ENCODE measurements at regions not wholly inside any gene's neighbourhood (a gene's known extent, or its start where the extent isn't known, plus 50 kb on each side); places are given as distances from the start of the nearest gene placed in this dataset.
"Not testable (repeated sequence)": the region's sequence is repeated elsewhere in the genome, so short reads cannot be mapped to it uniquely, and the experiment has no call there.

DNA sequence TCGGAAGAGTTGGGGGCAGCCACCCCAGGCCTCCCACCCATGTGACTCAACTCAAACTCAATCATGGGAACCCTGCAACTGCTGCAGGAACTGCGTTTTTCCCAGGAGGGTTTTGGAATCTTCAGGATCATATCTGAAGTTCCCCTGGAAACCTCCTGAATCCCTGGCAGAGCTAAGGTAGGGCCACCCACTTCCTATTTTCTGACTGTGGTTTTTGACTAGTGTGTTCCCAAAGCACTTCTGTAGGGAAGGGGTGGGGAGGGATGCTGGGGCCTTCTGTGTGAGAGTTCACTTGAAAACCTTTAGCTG is 127.6 kb upstream of the UNC5B start:
- no peak for DNase-seq (ENCODE audit: low spot score)

DNA sequence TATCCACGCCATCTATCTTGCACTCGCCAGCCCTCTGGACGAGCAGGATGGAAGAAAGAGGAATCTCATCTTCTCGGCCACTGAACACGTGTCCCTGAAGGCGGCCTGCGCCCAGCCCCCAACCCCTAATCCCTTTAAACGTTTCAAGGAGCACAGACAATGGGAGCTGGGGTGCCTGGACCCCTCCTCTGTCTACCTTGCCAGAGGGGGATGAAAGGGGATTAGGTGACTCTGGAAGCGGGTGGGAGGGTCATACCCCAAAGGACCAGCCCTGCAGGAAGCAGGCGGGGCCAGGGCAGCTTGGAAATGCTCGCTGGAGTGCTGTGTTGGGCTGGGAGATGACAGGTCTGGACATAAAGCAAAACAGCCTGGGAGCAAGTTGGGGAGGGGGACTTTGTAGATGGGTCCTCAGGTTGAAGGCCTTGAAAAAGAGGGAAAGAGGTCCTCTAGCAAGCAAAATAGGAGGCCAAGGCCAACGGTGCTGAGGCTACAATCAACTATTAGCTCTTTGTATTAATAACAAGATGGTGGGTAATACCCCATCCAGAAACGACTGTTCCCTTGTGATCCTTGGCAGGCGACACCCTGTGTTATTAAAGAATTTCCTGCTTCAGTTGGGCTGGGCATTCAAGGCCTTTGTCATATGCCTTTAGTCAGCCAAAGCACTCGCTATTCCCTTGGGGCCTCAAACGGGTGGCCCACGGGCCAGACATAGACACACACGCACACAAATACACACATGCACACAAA is 126.5 kb upstream of the UNC5B start:
- DNase-seq (ENCODE audit: low spot score), result no peak

DNA sequence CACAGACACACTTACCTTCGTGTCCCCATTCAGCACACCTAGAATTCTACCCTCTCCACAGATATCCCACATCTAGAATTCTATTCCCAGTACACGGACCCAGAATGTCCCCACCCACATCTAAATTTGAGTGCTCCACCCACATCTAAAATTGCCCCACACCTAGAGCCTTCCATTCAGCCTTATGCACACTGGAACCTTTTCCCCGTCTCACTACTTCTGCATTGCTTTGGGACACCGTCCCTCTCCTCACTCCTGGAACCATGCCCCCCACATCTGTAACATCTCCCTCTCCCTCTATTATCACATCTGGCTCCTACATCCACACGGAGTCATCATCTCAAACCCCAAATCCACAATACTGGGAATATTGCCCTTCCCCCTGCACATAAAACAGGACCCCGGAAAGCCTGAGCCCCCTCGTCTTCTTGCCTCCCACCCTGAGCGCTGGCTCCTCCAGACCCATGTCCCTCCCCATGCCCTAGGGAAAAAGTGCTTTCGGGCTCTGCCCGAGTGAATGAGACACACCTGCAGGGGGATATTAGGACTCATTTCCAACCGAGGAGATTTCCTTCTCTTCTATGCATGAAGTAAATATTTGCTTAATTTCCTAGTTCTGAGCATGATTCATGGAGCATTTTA is 125.8 kb upstream of the UNC5B start:
- no peak for DNase-seq (ENCODE audit: low spot score)

DNA sequence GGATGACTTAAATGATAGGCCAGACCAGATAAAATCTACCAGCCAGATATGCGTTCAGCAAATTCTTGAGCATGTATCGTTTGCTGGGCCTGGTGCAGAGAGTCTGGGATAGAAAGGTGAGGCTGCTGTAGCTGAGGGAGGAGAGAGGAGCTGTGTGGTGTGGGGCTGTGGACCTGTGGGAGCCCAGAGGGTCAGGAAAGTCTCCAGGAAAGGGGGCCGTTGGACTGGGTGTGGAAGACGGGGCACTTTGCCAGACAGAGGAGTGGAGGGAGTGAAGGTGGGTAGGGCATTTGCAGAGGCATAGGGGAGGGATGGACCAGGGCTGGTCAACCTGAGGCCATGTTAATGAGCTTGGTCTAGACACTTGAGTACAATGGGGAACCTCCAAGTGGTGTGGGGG is 124.7 kb upstream of the UNC5B start:
- no peak for DNase-seq (ENCODE audit: low spot score)

GRCh38 chr10:71088054-71088453 is 124.3 kb upstream of the UNC5B start:
- DNase-seq (ENCODE audit: low spot score), result no peak

DNA sequence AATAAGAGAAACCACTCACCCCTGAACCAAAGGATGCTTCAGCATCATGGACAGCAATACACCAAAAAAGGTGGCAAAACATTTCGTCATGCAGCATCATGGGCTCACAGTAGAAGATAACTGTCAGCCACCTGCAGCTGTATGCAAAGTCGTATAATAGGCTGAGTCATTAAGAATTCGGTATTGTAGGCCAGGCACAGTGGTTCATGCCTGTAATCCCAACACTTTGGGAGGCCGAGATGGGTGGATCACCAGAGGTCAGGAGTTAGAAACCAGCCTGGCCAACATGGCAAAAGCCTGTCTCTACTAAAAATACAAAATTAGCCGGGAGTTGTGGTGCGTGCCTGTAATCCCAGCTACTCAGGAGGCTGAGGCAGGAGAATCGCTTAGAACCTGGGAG is 123.8 kb upstream of the UNC5B start:
- DNase-seq (ENCODE audit: low spot score), result not testable (repeated sequence)

- no peak for DNase-seq (ENCODE audit: low spot score)
Measured at GRCh38 chr10:71089162-71089561, 123.2 kb upstream of the UNC5B start.

DNA sequence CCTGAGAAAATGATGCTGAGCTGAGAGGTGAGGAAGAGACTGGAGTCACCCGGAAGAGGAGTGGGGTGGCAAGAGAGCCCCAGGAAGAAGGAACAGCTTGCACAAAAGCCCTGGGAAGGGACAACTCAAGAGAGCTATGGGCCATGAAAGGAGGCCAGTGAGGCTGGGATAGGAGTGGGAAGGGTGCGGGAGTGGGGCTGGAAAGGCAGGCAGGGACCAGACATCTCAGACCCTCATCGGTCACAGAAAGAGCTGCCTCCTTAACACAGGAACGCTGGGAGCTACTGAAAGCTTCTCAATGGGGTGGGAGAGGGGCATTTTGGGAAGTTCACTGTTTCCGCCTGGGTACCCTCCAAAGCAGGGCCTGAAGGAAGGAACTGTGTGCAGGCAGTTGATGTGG is 122.0 kb upstream of the UNC5B start:
- no peak for DNase-seq (ENCODE audit: low spot score)

GRCh38 chr10:71090801-71091200 is 121.6 kb upstream of the UNC5B start:
- DNase-seq (ENCODE audit: low spot score), result no peak

- DNase-seq (ENCODE audit: low spot score), result no peak
Measured at GRCh38 chr10:71092812-71093401, 119.5 kb upstream of the UNC5B start.

- DNase-seq (ENCODE audit: low spot score), result no peak
Measured at GRCh38 chr10:71093531-71093930, 118.8 kb upstream of the UNC5B start.

DNA sequence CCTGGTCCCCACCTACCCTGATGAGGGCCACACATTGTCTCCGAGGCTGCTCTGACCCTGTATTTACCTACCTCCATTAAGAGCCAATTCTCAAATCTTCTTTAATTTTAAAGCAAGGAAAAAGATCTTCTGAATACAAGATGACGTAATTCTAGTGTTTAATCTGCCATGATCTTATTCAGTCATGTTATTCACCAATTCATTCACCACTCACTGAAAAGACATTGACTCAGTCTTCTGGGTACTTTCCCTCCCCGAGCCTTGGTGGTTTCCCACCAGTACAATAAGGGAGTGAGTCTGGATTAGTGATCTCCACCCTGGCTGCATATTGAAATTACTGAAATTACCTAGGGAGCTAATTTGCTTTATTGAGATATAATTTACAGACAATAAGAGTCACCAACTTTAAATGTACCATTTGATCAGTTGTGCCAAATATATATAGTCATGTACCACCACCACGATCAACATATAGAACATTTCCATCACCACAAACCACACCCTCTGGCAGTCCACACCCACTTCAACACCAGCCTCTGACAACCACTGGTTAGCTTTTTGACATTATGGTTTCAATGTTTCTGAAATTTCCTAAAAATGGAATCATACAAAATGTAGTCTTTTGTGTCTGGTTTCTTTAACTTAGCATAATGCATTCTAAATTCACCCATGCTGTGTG is 117.5 kb upstream of the UNC5B start:
- no peak for DNase-seq (ENCODE audit: low spot score)

- no peak for DNase-seq (ENCODE audit: low spot score)
Measured at GRCh38 chr10:71099731-71100361, 112.5 kb upstream of the UNC5B start.

- DNase-seq (ENCODE audit: low spot score), result no peak
Measured at GRCh38 chr10:71103961-71104360, 108.4 kb upstream of the UNC5B start.

- not testable (repeated sequence) for DNase-seq (ENCODE audit: low spot score)
Measured at GRCh38 chr10:71106151-71106550, 106.2 kb upstream of the UNC5B start.

- DNase-seq (ENCODE audit: low spot score), result not testable (repeated sequence)
Measured at GRCh38 chr10:71107117-71107516, 105.3 kb upstream of the UNC5B start.

DNA sequence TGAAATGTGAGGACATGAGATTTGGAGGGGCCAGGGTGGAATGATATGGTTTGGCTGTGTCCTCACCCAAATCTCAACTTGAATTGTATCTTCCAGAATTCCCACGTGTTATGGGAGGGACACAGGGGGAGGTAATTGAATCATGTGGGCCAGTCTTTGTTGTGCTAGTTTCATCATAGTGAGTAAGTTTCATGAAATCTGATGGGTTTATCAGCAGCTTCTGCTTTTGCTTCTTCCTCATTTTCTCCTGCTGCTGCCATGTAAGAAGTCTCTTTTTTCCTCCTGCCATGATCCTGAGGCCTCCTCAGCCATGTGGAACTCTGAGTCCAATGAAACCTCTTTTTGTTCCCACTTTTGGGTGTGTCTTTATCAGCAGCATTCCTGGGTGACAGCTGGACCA is 104.3 kb upstream of the UNC5B start:
- not testable (repeated sequence) for DNase-seq (ENCODE audit: low spot score)

DNA sequence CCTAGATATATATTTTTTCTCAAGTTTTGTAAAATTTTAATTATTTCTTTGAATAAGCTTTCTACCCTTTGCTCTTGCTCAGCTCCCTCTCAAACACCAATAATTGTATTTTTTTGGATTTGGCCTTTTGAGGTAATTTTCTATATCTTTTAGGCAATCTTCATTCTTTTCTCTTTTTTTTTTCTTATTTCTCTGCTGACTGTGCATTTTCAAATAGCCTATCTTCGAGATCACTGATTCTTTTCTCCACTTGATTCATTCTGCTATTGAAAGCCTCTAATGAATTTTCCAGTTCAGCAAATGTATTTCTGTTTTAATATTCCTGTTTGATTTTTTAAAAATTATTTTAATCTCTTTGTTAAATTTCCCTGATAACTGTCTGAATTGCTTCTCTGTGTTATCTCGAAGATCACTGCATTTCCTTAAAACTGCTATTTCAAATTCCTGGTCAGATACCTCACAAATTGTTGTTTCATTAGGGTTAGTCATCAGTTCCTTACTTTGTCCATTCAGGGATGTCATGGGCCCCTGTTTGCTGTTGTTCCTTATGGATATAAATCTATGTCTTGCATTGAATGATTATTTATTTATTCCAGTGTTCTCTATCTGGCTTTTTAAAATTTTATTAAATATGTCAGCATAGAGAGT is 100.1 kb upstream of the UNC5B start:
- no peak for DNase-seq (ENCODE audit: low spot score)

- no peak for DNase-seq (ENCODE audit: low spot score)
Measured at GRCh38 chr10:71116426-71116825, 95.9 kb upstream of the UNC5B start.

GRCh38 chr10:71117589-71117988 is 94.8 kb upstream of the UNC5B start:
- not testable (repeated sequence) for DNase-seq (ENCODE audit: low spot score)

- no peak for DNase-seq (ENCODE audit: low spot score)
Measured at GRCh38 chr10:71123023-71123422, 89.3 kb upstream of the UNC5B start.
